Activated CD8-positive, alpha-beta memory T cell treated with anti-CD3 and anti-CD28 coated beads, Interleukin-2, amount 50 U/mL, for 1 hour (primary cell): ENCODE measurements at regions not wholly inside any gene's neighbourhood (a gene's known extent, or its start where the extent isn't known, plus 50 kb on each side); places are given as distances from the start of the nearest gene placed in this dataset.

Source experiments
- DNase-seq: peaks from one replicate; pipeline ENCODE4 v3.0.0-alpha.2; 2020; ENCODE audit errors: extremely low read depth

DNA sequence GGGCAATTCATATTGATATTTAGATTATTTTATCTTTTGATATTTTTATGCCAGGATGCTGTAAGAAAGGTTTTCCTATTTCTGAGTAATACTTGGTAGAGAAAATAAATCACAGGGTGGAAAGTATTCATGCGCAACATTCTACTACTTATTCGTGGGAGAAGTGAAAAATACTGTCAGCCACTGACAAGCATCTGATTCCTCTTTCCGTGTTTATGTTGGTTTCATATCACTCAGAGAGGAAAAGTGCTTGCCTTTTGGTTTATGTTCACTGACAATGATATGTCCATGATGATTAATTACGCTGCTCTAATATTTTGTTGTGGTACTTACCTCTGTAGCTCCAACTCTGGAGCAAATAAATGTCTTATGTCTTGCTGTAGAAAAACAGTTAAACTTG is 429.4 kb downstream of the EDEM1 start:
- DNase-seq, result no peak

GRCh38 chr3:5618170-5618569 is 430.7 kb downstream of the EDEM1 start:
- DNase-seq, result no peak

DNA sequence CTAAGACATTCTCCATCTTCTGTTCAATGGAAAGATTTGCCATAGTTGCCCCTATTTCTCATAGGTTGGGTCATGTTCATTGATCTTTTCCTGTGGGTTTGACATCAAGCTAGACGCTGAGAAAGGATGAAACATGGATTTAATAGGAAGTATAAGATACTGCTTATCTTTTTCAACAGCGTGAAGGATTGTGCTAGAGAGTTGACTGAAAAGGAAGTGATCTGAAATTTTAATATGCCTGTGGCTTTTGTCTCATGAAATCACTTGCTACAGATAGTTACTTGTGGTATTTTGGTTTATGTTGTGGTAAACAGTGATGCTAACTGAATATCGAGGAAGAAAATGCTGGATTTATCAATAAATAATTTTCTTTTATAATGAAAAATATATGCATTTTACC is 442.9 kb downstream of the EDEM1 start:
- no peak for DNase-seq

DNA sequence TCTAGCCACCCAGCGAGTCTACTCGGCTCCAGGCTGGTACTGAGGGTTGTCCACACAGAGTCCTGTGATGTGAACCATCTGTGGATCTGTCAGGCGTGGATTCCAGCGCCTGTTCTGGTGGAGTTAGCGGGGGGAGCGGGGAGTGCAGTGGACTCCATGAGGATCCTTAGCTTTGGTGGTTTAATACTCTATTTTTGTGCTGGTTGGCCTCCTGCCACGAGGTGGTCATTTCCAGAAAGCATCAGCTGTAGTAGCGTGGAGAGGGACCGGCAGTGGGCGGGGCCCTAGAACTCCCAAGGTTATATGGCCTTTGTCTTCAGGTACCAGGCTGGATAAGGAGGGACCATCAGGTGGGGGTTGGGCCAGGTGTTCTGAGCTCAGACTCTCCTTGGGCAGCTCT is 446.5 kb downstream of the EDEM1 start:
- no peak for DNase-seq

- no peak for DNase-seq
Measured at GRCh38 chr3:5634411-5634810, 446.9 kb downstream of the EDEM1 start.

DNA sequence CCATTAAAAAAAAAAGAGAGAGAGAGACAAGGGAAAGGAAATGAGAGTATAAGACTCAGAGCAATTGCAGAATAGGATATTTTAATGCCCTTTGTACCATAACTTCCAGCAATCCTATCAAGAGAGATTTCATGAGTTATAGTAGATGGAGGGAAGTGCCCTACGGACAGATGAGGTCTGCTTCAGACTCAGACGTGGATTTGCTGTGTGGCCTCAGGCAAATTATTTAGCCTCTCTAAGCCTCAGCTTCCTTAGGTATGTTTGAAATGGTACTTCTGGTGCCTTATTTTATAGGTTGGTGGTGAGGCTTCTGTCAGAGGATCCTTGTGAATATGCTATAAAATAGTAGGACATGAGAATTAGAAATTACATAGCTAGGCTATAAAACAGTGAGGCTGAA is 448.2 kb downstream of the EDEM1 start:
- DNase-seq, result no peak

DNA sequence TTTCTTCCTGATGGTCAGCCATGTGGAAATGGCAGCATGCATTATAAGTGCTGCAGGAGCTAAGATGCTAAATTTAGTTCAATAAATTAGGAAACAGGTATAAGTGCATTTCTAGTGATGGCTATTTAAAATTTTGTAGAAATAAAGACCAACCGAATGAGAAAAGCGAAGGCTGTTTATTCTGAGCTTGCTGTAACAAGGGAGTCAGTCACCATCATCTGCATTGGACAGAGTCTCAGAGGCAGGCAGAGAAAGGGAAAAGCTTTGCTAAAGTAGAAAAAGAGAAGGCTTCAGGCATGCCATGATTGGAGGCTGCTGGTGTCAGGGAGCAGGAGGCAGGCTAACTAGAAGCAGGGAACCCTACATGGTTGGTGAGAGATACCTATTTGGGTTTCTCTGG is 451.0 kb downstream of the EDEM1 start:
- DNase-seq, result no peak

GRCh38 chr3:5644773-5645670 is 457.5 kb downstream of the EDEM1 start:
- no peak for DNase-seq

DNA sequence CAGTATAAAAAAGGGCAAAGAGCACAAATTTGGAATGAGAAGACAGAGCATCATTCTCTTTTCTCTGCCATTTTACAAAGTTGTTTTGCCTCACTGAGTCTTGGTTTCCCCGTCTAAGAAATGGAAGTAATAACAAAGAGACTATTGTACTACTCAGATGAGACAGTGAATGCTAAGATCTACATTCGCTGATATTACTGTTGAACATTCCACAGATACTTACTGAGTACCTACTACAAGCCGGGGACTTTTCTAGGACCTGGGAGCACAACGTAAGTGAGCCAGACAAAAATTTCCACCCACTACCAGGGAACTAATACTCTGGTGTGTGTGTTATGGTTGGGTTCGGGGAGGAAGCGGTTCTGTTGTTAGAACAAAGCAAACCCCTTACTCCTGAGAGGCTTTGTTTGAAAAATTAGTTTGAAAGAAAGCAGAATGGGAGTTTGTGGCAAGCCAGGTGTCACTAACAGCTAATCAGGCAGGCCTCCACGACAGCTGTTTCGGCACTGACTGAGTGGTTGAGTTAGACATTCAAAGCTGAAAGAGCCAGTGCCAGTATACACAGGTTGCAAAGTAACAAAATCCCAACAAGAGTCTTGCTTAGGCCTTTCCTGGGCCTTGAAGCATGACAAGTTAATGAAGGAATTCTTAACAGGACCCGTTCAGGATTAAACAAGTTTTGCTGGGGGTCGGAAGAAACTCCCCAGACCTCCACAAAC is 458.3 kb downstream of the EDEM1 start:
- DNase-seq, result no peak

DNA sequence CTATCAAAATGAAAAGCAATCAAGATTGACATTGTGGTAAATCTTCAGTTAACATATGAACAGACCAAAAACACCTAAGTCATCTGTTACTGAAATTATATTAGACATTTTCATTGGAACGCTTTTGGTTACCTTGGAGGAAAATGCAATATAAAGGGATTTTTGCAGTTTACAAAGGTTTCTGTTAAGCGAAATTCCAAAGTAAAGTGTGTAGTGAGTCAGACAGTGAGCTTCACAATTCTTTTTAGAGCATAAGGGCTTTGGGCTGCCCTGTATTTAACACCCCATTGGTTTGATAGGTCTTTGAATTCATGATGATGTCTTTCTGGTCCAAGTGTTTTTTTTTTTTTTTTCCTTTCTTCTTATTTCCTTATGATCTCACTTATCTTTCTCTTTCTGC is 462.8 kb downstream of the EDEM1 start:
- no peak for DNase-seq

DNA sequence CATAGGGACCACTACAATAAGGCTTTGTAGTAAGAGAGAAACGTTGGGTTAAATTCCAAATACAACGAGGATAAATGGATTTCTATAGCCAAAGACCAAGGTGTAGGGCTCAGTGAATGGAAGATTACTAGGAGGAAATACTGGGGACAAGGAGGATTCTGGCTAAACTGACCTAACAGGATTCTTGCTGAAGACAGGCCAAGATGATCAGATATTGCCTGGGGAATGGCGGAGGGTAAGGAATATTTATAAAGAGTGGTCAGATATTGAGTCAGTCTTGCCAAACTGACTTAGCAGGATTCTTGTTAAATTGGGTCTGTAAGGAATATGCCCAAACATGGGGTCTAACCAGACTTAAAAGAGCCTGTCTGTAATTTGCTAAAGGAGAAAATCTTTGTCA is 463.8 kb downstream of the EDEM1 start:
- no peak for DNase-seq

- DNase-seq, result no peak
Measured at GRCh38 chr3:5653426-5654143, 466.1 kb downstream of the EDEM1 start.

GRCh38 chr3:5657106-5657505 is 469.6 kb downstream of the EDEM1 start:
- no peak for DNase-seq

GRCh38 chr3:5663601-5664000 is 476.1 kb downstream of the EDEM1 start:
- DNase-seq, result no peak

DNA sequence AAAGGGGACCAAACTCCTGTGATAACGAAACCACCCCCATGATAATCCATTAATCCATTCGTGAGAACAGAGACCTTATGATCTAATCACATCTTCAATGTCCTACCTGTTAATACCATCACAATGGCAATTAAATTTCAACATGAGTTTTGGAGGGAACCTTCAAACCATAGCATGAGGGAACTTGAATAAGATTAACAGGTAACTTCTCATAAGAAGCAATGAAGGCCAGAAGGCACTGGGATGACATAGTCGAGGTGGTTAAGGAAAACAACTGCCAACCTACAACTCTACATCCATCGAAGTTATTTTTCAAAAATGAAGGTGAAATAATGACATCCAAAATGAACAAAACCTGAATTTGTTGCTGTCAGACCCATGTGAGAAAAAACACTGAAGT is 478.9 kb downstream of the EDEM1 start:
- no peak for DNase-seq

- no peak for DNase-seq
Measured at GRCh38 chr3:5673521-5673920, 486.0 kb downstream of the EDEM1 start.

- DNase-seq, result no peak
Measured at GRCh38 chr3:5675319-5675718, 487.8 kb downstream of the EDEM1 start.

GRCh38 chr3:5677555-5677954 is 490.0 kb downstream of the EDEM1 start:
- no peak for DNase-seq

GRCh38 chr3:5678248-5678647 is 490.7 kb downstream of the EDEM1 start:
- DNase-seq, result no peak

GRCh38 chr3:5678844-5679243 is 491.3 kb downstream of the EDEM1 start:
- no peak for DNase-seq

GRCh38 chr3:5687230-5687629 is 499.7 kb downstream of the EDEM1 start:
- no peak for DNase-seq

DNA sequence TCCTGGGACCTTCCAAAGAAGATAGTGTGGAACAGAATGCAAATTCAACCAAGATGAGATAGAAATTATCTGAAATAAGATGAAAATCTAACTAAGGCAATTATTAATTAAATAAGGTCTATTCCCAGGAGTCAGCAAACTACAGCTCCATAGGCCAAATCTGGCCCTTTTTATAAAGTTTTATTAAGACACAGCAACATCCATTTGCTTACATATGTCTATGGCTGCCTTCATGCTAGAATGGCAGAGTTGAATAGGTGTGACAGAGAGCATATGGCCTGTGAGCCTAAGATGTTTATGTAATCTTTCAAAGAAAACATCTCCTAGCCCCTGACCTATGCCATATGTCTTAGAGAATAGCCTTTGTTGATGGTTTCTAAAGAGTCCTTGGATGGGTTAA is 503.0 kb downstream of the EDEM1 start:
- no peak for DNase-seq
